Prostate gland (tissue), 2 donors: ENCODE measurements at regions not wholly inside any gene's neighbourhood (a gene's known extent, or its start where the extent isn't known, plus 50 kb on each side); places are given as distances from the start of the nearest gene placed in this dataset.

ENCODE experiments used
- DNase-seq: peaks from one replicate; pipeline ENCODE4 v3.0.0-alpha.2; 2019; ENCODE audit warnings: low spot score
- H3K27ac ChIP-seq, 2 donors: fragments of 200-600 bp; sonication (generic); 2 replicates each; pipeline ENCODE4 v1.5.1; 2017 to 2019
- H3K27me3 ChIP-seq: fragments of 200-600 bp; sonication (generic); replicated peaks from 2 replicates; pipeline ENCODE4 v1.5.1; 2019; ENCODE audit not compliant: insufficient read depth
- H3K36me3 ChIP-seq, 2 donors: fragments of 200-600 bp; sonication (generic); 1 replicate in 1 of 2; 2 replicates in 1 of 2; pipeline versions ENCODE4 v1.5.1 to v1.8.1; 2017 to 2019
- H3K4me1 ChIP-seq: fragments of 200-600 bp; sonication (generic); replicated peaks from 2 replicates; pipeline ENCODE4 v1.5.1; 2019
- H3K4me3 ChIP-seq, 2 donors: fragments of 200-600 bp; sonication (generic); 2 replicates each; pipeline ENCODE4 v1.5.1; 2017 to 2019
- H3K9me3 ChIP-seq: fragments of 200-600 bp; sonication (generic); 2 replicates; pipeline ENCODE4 v1.5.1; 2017
- POLR2A ChIP-seq: fragments of 450-650 bp; IDR thresholded peaks from one replicate; pipeline ENCODE4 v1.6.1; 2016; ENCODE audit warnings: antibody characterized with exemption, mild to moderate bottlenecking
- POLR2AphosphoS5 ChIP-seq: sonication (generic); formaldehyde crosslinking; IDR thresholded peaks from one replicate; pipeline ENCODE4 v1.6.1; 2017; ENCODE audit warnings: antibody characterized with exemption
- WGBS: methylation state at CpG from one replicate; pipeline ENCODE4 v1.1.5; 2018; 5-methylcytosine and 5-hydroxymethylcytosine counted together
- intact Hi-C: fragments of 100-400 bp; cut with DNase I; formaldehyde crosslinking; loops from one replicate; pipeline ENCODE4 v1.14.2; 2022
- TF ChIP-seq, protein P1 (sequence below), 4 experiments: fragments of 200-600 bp in 2 of 4; fragments of 450-650 bp in 2 of 4; sonication (generic) in 2 of 4; IDR thresholded peaks; 1 replicate in 3 of 4; 2 replicates in 1 of 4; pipeline ENCODE4 v1.5.1; 2016 to 2019; ENCODE audit warnings: antibody characterized with exemption in 4 of 4, mild to moderate bottlenecking in 2 of 4, moderate library complexity in 2 of 4

DNA sequence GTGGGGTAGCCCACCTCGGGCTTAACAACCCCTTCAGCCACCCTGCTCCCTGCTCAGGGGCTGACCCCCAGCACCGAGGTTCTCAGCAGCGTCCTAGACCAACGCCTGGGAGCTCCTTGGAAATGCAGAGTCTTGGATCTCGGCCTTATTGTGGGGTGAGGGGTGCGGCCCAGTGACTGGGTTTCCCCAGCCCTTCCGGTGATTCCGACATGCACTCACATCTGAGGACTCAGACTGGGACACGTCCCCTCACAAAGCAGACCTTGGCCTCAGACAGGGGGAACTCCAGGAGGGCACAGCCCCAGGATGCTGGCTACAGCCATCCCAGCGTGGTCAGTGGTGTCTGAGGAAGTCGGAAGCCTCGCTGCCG is 117.7 kb downstream of the RFLNA start:
- 66% methylated on average over 13 of the region's 13 CpGs for WGBS
- Histone ChIP-seq H3K4me3 (no peak overlapping the region), H3K36me3 (no peaks in the 10 kb centered on the region), H3K27me3 (no peaks in the 10 kb centered on the region), H3K9me3 (no peaks in the 10 kb centered on the region), H3K27ac (peak overlapping the region; percentile 65 to 71), H3K4me1 (peaks cover 19% of the 10 kb centered on the region)
- no peak for TF ChIP-seq POLR2A
- TF ChIP-seq, protein P1, sequence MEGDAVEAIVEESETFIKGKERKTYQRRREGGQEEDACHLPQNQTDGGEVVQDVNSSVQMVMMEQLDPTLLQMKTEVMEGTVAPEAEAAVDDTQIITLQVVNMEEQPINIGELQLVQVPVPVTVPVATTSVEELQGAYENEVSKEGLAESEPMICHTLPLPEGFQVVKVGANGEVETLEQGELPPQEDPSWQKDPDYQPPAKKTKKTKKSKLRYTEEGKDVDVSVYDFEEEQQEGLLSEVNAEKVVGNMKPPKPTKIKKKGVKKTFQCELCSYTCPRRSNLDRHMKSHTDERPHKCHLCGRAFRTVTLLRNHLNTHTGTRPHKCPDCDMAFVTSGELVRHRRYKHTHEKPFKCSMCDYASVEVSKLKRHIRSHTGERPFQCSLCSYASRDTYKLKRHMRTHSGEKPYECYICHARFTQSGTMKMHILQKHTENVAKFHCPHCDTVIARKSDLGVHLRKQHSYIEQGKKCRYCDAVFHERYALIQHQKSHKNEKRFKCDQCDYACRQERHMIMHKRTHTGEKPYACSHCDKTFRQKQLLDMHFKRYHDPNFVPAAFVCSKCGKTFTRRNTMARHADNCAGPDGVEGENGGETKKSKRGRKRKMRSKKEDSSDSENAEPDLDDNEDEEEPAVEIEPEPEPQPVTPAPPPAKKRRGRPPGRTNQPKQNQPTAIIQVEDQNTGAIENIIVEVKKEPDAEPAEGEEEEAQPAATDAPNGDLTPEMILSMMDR (IDR thresholded peaks at IDR 0.05): no peak
- no peak for TF ChIP-seq POLR2AphosphoS5
- intact Hi-C loops: no loop called here
- no peak for DNase-seq

DNA sequence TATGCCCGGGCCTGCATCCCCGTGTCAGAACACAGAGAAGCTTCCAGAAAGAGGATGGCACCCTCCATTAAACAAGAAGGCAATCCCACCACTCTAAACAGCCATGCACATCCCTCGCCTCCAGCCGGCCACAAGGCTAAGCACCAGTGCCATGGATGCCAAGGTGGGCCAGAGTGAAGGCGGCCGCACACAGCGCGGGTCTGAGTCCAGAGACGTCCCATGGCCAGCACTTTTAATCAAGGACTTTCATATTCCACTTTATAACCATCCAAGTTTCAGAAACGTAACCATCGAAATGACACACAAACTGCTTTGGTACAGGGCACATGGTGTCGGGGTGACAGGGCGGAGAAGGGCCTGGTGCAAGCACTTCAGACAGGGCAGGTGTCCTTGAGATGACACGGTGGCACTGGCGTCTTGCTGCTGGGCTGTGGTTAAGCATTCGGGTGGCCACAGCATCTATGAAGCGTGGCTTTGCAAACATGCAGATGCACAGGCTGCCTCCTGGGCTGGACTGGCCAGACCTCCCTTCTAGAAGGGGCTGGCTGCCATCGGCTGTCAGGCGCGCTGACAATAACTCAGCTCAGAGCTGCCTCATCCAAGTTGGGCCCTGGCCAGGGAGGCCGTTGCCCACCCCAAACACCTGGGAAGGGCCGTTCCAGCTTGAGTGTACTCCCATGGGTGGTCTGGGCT is 117.2 kb downstream of the RFLNA start:
- Histone ChIP-seq H3K27ac (peak overlapping the region; percentile 65 to 71), H3K4me1 (peaks cover 19% of the 10 kb centered on the region), H3K27me3 (no peaks in the 10 kb centered on the region), H3K9me3 (no peaks in the 10 kb centered on the region), H3K4me3 (no peak overlapping the region), H3K36me3 (no peaks in the 10 kb centered on the region)
- TF ChIP-seq POLR2A (no peak), POLR2AphosphoS5 (no peak)
- TF ChIP-seq, protein P1 (IDR thresholded peaks at IDR 0.05): no peak
- 65% methylated on average over 22 of the region's 22 CpGs for WGBS
- intact Hi-C loops: loop anchor here (1.0 kb wide), 1 partner anchor 10 kb away; no protein-coding TSS in a partner anchor
- no peak for DNase-seq

DNA sequence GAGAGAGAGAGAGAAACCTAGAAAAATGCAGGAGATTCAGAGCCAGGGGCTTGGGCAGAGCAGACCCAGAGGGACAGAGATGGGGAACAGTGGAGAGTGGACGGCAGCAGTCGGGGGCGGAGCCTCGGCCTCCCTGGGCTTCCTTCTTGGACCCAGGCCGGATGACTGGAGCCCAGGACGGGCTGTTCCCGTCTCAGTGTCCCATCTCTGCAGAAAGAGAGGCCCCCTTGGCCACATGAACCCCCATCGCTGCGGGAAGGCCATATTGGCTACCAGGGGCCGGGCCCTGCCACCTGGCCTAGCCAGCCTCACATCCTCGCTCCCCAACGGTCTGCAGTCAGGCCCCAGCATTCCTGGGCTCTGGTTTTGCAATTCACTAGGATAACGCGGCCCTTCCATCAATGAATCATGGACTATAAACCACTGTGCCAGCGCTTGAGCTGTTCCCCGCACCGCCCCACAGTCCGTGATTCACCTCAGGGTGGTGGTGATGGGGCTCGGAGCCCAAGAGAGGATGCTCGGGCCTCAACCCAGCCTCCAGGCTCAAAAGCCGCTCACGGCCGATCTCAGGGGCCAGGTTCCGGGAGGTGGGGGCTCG is 116.5 kb downstream of the RFLNA start:
- no peak for TF ChIP-seq POLR2A
- TF ChIP-seq POLR2AphosphoS5: peak; percentile 21
- DNase-seq: no peak
- Histone ChIP-seq H3K4me3 (no peak overlapping the region), H3K4me1 (peaks cover 19% of the 10 kb centered on the region), H3K27ac (peak overlapping the region; percentile 65 to 71), H3K9me3 (no peaks in the 10 kb centered on the region), H3K36me3 (no peaks in the 10 kb centered on the region), H3K27me3 (no peaks in the 10 kb centered on the region)
- 62% methylated on average over 18 of the region's 25 CpGs for WGBS
- intact Hi-C loops: loop anchor here (1.0 kb wide), 1 partner anchor 11 kb away; no protein-coding TSS in a partner anchor

DNA sequence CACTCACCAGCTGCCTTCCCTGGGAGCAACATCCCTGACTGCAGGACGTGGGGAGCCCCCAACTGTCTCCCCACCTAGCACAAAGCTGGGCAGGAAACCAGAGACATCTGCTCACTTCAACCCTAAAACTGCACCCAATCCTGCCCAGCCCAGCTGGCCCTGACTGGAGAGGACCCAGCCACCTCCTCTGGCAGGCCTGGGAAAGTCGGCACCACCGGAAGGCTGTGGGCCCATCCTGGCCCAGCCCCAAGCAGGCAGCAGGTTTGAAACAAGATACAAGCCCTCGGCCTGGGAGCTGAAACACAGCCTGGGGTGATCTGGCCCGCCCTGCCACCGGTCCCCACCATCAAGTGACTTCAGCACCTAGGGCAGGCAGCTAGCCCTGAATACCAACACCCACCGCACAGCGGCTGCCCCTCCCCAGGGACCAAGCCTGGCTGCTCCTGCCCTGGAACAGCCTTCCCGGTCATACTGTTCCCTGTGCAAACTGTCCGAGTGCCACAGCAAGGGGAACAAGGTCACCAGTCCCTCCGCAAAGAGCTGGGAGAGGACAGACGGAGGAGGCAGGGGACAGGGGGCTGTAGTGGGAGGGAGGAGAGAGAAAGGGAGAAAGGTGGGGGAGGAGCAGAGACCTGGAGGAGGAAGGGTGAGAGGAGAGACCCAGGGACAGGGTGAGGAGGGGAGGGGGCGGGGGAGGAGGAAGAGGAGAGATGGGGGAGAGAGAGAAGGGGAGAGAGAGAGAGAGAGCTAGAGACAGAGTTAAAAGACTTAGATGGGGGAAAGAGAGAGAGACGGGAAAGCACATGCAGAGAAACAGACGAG is 115.7 kb downstream of the RFLNA start:
- peaks cover 19% of the 10 kb centered on the region for H3K4me1 ChIP-seq

More for the DNA sequence above, 115.7 kb downstream of the RFLNA start:
- Histone ChIP-seq H3K27ac (peak overlapping the region; percentile 65 to 71), H3K4me3 (no peak overlapping the region), H3K36me3 (no peaks in the 10 kb centered on the region), H3K27me3 (no peaks in the 10 kb centered on the region), H3K9me3 (no peaks in the 10 kb centered on the region)
- TF ChIP-seq, protein P1 (IDR thresholded peaks at IDR 0.05): no peak
- TF ChIP-seq POLR2A (no peak), POLR2AphosphoS5 (no peak)
- 31% methylated on average over 15 of the region's 15 CpGs for WGBS
- no peak for DNase-seq
- intact Hi-C loops: loop anchor here (1.0 kb wide), 1 partner anchor 12 kb away; no protein-coding TSS in a partner anchor
